Endodermal cell (in vitro differentiated cells): ENCODE measurements at regions not wholly inside any gene's neighbourhood (a gene's known extent, or its start where the extent isn't known, plus 50 kb on each side); places are given as distances from the start of the nearest gene placed in this dataset.

Source experiments
- DNase-seq: peaks from one replicate; pipeline ENCODE4 v3.0.0-alpha.2; 2017
- H3K27ac ChIP-seq: 2 replicates; pipeline ENCODE4 v1.5.1; 2013; ENCODE audit warnings: mild to moderate bottlenecking, low read depth, low read length, moderate library complexity
- H3K27me3 ChIP-seq: 2 replicates; pipeline ENCODE4 v1.6.1; 2013; ENCODE audit warnings: mild to moderate bottlenecking, low read length, moderate library complexity; ENCODE audit not compliant: insufficient read depth, control insufficient read depth, poor library complexity, severe bottlenecking
- H3K36me3 ChIP-seq: 2 replicates; pipeline ENCODE4 v1.7.0; 2013; ENCODE audit warnings: mild to moderate bottlenecking, low read length, moderate library complexity; ENCODE audit not compliant: control insufficient read depth, insufficient read depth
- H3K4me1 ChIP-seq: one replicate; pipeline ENCODE4 v1.7.0; 2013; ENCODE audit warnings: low read length; ENCODE audit not compliant: control insufficient read depth, insufficient read depth
- H3K4me3 ChIP-seq: 2 replicates; pipeline ENCODE4 v1.5.1; 2013; ENCODE audit warnings: mild to moderate bottlenecking, low read length, moderate library complexity
- H3K9ac ChIP-seq: 2 replicates; pipeline ENCODE4 v1.6.1; 2013; ENCODE audit warnings: mild to moderate bottlenecking, low read length, moderate library complexity; ENCODE audit not compliant: poor library complexity, severe bottlenecking; ENCODE audit errors: extremely low read depth
- H3K9me3 ChIP-seq: 2 replicates; pipeline ENCODE4 v1.6.1; 2013; ENCODE audit warnings: mild to moderate bottlenecking, low read length, moderate library complexity; ENCODE audit not compliant: control insufficient read depth
- H3K27ac Mint-ChIP-seq: 2 replicates; pipeline ENCODE4 v1.8.0; 2020; ENCODE audit warnings: mixed read lengths
- H3K27me3 Mint-ChIP-seq: 2 replicates; pipeline ENCODE4 v1.8.0; 2021; ENCODE audit warnings: mild to moderate bottlenecking, mixed read lengths; ENCODE audit not compliant: insufficient read depth
- H3K36me3 Mint-ChIP-seq: 2 replicates; pipeline ENCODE4 v1.8.0; 2020; ENCODE audit warnings: low read depth, mixed read lengths
- H3K4me1 Mint-ChIP-seq: 2 replicates; pipeline ENCODE4 v1.8.0; 2020; ENCODE audit warnings: mixed read lengths
- H3K4me3 Mint-ChIP-seq: 2 replicates; pipeline ENCODE4 v1.8.0; 2020; ENCODE audit warnings: mild to moderate bottlenecking, moderate library complexity, mixed read lengths
- H3K9me3 Mint-ChIP-seq: 2 replicates; pipeline ENCODE4 v1.8.0; 2020; ENCODE audit warnings: mild to moderate bottlenecking, mixed read lengths
- CTCF ChIP-seq: fragments of 200-600 bp; sonication (generic); conservative IDR thresholded peaks from 2 replicates; pipeline ENCODE4 v1.5.0; 2021; ENCODE audit warnings: antibody characterized with exemption, mild to moderate bottlenecking
- WGBS, 2 experiments: methylation state at CpG; one replicate each; pipeline versions ENCODE4 v1.1.5 to v1.1.7; 2013; ENCODE audit warnings: missing lambda C conversion rate in 2 of 2, mixed read lengths in 1 of 2; ENCODE audit not compliant: insufficient coverage in 1 of 2, insufficient read length in 1 of 2; 5-methylcytosine and 5-hydroxymethylcytosine counted together

DNA sequence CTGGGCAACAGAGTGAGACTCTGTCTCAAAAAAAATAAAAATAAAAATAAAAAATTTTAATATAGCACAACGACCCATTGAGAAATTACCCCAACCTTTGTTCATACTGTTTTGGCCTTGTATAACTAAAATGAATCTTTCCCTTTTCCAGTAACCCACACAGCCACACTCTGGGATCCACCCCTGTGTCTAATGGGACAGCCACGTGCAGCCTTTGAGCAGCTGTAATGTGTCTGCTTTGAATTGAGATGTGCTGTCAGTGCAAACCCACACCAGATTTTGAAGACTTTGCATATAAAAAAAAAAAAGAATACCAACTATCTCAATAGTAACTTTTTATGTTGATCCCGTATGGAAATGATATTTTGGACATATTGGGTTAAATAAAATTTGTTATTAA is 112.7 kb upstream of the UBL3 start:
- peaks cover 5% of the 10 kb centered on the region for H3K4me1 Mint-ChIP-seq
- H3K4me1 ChIP-seq: no peaks in the 10 kb centered on the region
- no peaks in the 10 kb centered on the region for H3K27me3 Mint-ChIP-seq
- WGBS, 2 experiments: 75% methylated on average over 3 of the region's 3 CpGs; no CpG with 5 or more reads in 1 of the 2 experiments
- H3K27me3 ChIP-seq: no peaks in the 10 kb centered on the region
- no peak overlapping the region for H3K4me3 ChIP-seq
- DNase-seq: no peak
- no peak for TF ChIP-seq CTCF
- H3K27ac ChIP-seq: no peak overlapping the region
- no peak overlapping the region for H3K27ac Mint-ChIP-seq
- H3K36me3 Mint-ChIP-seq: no peaks in the 10 kb centered on the region
- H3K9ac ChIP-seq: no peak overlapping the region
- no peak overlapping the region for H3K4me3 Mint-ChIP-seq
- peaks cover 18% of the 10 kb centered on the region for H3K9me3 ChIP-seq
- peaks cover 22% of the 10 kb centered on the region for H3K9me3 Mint-ChIP-seq
- no peaks in the 10 kb centered on the region for H3K36me3 ChIP-seq

- TF ChIP-seq CTCF: no peak
- H3K4me3 Mint-ChIP-seq: no peak overlapping the region
- H3K27me3 Mint-ChIP-seq: no peaks in the 10 kb centered on the region
- H3K27ac Mint-ChIP-seq: no peak overlapping the region
- no peak for DNase-seq
- peaks cover 18% of the 10 kb centered on the region for H3K4me1 Mint-ChIP-seq
- H3K27ac ChIP-seq: peak overlapping the region; percentile 32
- peaks cover 8% of the 10 kb centered on the region for H3K9me3 Mint-ChIP-seq
- H3K9ac ChIP-seq: no peak overlapping the region
- H3K4me1 ChIP-seq: no peaks in the 10 kb centered on the region
- WGBS, 2 experiments: 85 to 93% methylated on average over 9 to 14 of the region's 14 CpGs
- no peaks in the 10 kb centered on the region for H3K27me3 ChIP-seq
- no peak overlapping the region for H3K4me3 ChIP-seq
- no peaks in the 10 kb centered on the region for H3K36me3 ChIP-seq
- peaks cover under 1% of the 10 kb centered on the region for H3K9me3 ChIP-seq
- H3K36me3 Mint-ChIP-seq: no peaks in the 10 kb centered on the region
Observed at GRCh38 chr13:29961036-29961670, 110.7 kb upstream of the UBL3 start.

- H3K36me3 ChIP-seq: no peaks in the 10 kb centered on the region
- H3K4me1 Mint-ChIP-seq: peaks cover 18% of the 10 kb centered on the region
- no peak overlapping the region for H3K27ac Mint-ChIP-seq
- no peaks in the 10 kb centered on the region for H3K27me3 ChIP-seq
- H3K9me3 ChIP-seq: no peaks in the 10 kb centered on the region
- H3K9ac ChIP-seq: no peak overlapping the region
- no peaks in the 10 kb centered on the region for H3K4me1 ChIP-seq
- no peak overlapping the region for H3K4me3 ChIP-seq
- H3K27me3 Mint-ChIP-seq: no peaks in the 10 kb centered on the region
- H3K9me3 Mint-ChIP-seq: no peaks in the 10 kb centered on the region
- no peak overlapping the region for H3K4me3 Mint-ChIP-seq
- no peak overlapping the region for H3K27ac ChIP-seq
- DNase-seq: no peak
- TF ChIP-seq CTCF: no peak
- 93 to 95% methylated on average over 6 to 8 of the region's 8 CpGs for WGBS, 2 experiments
- H3K36me3 Mint-ChIP-seq: no peaks in the 10 kb centered on the region
Observed at GRCh38 chr13:29959603-29960002, 109.2 kb upstream of the UBL3 start.
